Naive thymus-derived CD4-positive, alpha-beta T cell (primary cell): ENCODE measurements at regions not wholly inside any gene's neighbourhood (a gene's known extent, or its start where the extent isn't known, plus 50 kb on each side); places are given as distances from the start of the nearest gene placed in this dataset.

Experiments used
- ATAC-seq: fragments of 150-1000 bp; cut with Tn5 transposase; 2 replicates; pipeline ENCODE4 v1.10.0; 2021; ENCODE audit warnings: mild to moderate bottlenecking, moderate library complexity
- CTCF ChIA-PET: fragments of 350-600 bp; sonication (Branson Sonifier 250); formaldehyde crosslinking; loops from one replicate; lab custom pipeline; 2021; ENCODE audit warnings: antibody characterized with exemption; lab: Charles Lee
- POLR2A ChIA-PET: fragments of 350-600 bp; sonication (Branson Sonifier 250); formaldehyde crosslinking; loops from one replicate; lab custom pipeline; 2021; ENCODE audit warnings: antibody characterized with exemption, inconsistent platforms; lab: Charles Lee
- DNase-seq, 9 donors: peaks; one replicate each; pipeline versions ENCODE4 v3.0.0 to v3.0.0-alpha.2; 2020 to 2022; ENCODE audit warnings: mixed read lengths in 1 of 9
- H3K27ac ChIP-seq: one replicate; pipeline ENCODE4 v1.7.0; 2013; ENCODE audit warnings: mild to moderate bottlenecking, low read depth, low read length, moderate library complexity
- H3K27me3 ChIP-seq, 2 donors: one replicate each; pipeline ENCODE4 v1.7.0; 2013; ENCODE audit warnings: low read length in 2 of 2, mild to moderate bottlenecking in 2 of 2, moderate library complexity in 2 of 2; ENCODE audit not compliant: control insufficient read depth in 2 of 2, insufficient read depth in 2 of 2
- H3K36me3 ChIP-seq, 3 experiments: 1 replicate in 2 of 3; 2 replicates in 1 of 3; pipeline ENCODE4 v1.7.0; 2013; ENCODE audit warnings: low read length in 3 of 3, mild to moderate bottlenecking in 3 of 3, moderate library complexity in 1 of 3; ENCODE audit not compliant: insufficient read depth in 3 of 3, control insufficient read depth in 2 of 3
- H3K4me1 ChIP-seq, 2 donors: one replicate each; pipeline ENCODE4 v1.7.0; 2013; ENCODE audit warnings: low read length in 2 of 2, mild to moderate bottlenecking in 2 of 2, moderate library complexity in 1 of 2; ENCODE audit not compliant: control insufficient read depth in 2 of 2, insufficient read depth in 2 of 2
- H3K4me3 ChIP-seq: 2 replicates; pipeline ENCODE4 v1.7.0; 2013; ENCODE audit warnings: mild to moderate bottlenecking, low read length
- H3K9me3 ChIP-seq, 3 experiments: 1 replicate in 2 of 3; 2 replicates in 1 of 3; pipeline ENCODE4 v1.7.0; 2013; ENCODE audit warnings: low read length in 3 of 3; ENCODE audit not compliant: control insufficient read depth in 2 of 3
- H3K27ac Mint-ChIP-seq, 9 donors: one replicate each; pipeline ENCODE4 v1.8.0; 2020 to 2022; ENCODE audit warnings: mixed read lengths in 9 of 9, mild to moderate bottlenecking in 8 of 9, moderate library complexity in 5 of 9, inconsistent platforms in 2 of 9
- H3K27me3 Mint-ChIP-seq, 5 donors: one replicate each; pipeline ENCODE4 v1.8.0; 2021 to 2022; ENCODE audit warnings: mixed read lengths in 5 of 5, mild to moderate bottlenecking in 1 of 5
- H3K36me3 Mint-ChIP-seq, 5 donors: one replicate each; pipeline ENCODE4 v1.8.0; 2020 to 2022; ENCODE audit warnings: mixed read lengths in 5 of 5, mild to moderate bottlenecking in 3 of 5, inconsistent platforms in 1 of 5
- H3K4me1 Mint-ChIP-seq, 7 donors: one replicate each; pipeline ENCODE4 v1.8.0; 2020 to 2022; ENCODE audit warnings: mixed read lengths in 7 of 7, mild to moderate bottlenecking in 3 of 7, inconsistent platforms in 1 of 7
- H3K4me3 Mint-ChIP-seq, 10 donors: one replicate each; pipeline ENCODE4 v1.8.0; 2020 to 2022; ENCODE audit warnings: mild to moderate bottlenecking in 10 of 10, mixed read lengths in 10 of 10, moderate library complexity in 6 of 10, inconsistent platforms in 2 of 10
- H3K9me3 Mint-ChIP-seq, 11 donors: one replicate each; pipeline ENCODE4 v1.8.0; 2020 to 2022; ENCODE audit warnings: mixed read lengths in 11 of 11, mild to moderate bottlenecking in 4 of 11, inconsistent platforms in 1 of 11, moderate library complexity in 1 of 11
- intact Hi-C, 2 donors: fragments of 100-400 bp; cut with micrococcal nuclease; formaldehyde crosslinking; loops; one replicate each; pipeline ENCODE4 v1.15.1; 2023

DNA sequence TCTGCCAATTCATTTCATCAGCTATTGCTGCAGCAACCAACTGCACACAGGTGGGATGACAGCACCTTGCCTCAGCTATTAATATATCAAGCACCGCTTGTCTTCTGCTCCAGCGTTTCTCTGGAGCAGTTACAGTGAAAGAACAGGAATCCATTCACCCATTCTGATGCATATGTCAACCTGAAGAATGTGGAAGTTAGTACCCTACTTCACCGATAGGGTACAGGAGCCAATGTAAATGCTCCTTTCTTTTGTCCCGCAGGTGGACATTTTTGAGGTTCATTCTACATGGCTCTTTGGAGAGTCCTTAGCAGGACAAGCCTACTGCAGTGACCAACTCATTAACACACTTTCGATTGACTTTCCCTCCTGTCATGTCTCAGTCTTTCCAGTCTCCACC is 104.4 kb upstream of the PRNP start:
- peaks cover 0 to 2% of the 10 kb centered on the region in 2 donors for H3K27me3 ChIP-seq
- Mint-ChIP-seq H3K27me3 (peaks cover 32 to 51% (median 41%) of the 10 kb centered on the region in 5 donors), H3K4me3 (no peak overlapping the region), H3K36me3 (no peaks in the 10 kb centered on the region), H3K9me3 (peaks cover 0 to 2% (median 0%) of the 10 kb centered on the region in 11 donors), H3K27ac (no peak overlapping the region), H3K4me1 (no peaks in the 10 kb centered on the region)
- no peaks in the 10 kb centered on the region for H3K4me1 ChIP-seq
- CTCF ChIA-PET = no interaction called here
- no peaks in the 10 kb centered on the region for H3K9me3 ChIP-seq
- DNase-seq (no peak), ATAC-seq (no peak)
- intact Hi-C loops = no loop called here
- no peak overlapping the region for H3K4me3 ChIP-seq
- POLR2A ChIA-PET = no interaction called here
- no peak overlapping the region for H3K27ac ChIP-seq
- no peaks in the 10 kb centered on the region for H3K36me3 ChIP-seq

DNA sequence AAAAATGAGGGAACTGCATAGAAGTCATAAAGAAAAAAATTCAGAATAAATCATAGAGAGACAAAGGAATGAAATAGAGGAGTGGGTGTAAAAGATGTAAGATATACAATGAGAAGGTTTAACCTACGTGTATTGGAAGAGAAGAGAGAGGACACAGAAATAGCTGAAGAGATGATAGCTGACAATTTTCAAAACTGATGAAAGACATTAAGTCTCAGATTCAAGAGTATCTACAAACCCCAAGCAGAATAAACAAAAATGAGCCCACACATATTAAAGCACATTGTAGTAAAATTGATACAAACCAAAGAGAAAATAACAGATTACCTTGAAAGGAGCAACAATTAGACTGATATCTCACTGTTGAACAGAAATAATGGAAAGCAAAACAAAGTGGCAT is 107.9 kb upstream of the PRNP start:
- H3K9me3 ChIP-seq = no peaks in the 10 kb centered on the region
- peaks cover 47 to 71% (median 58%) of the 10 kb centered on the region in 5 donors for H3K27me3 Mint-ChIP-seq
- H3K4me1 ChIP-seq = no peaks in the 10 kb centered on the region
- H3K36me3 Mint-ChIP-seq = no peaks in the 10 kb centered on the region
- ChIA-PET CTCF (no interaction called here), POLR2A (no interaction called here)
- ATAC-seq = no peak
- no peak overlapping the region for H3K27ac ChIP-seq
- no peak overlapping the region for H3K4me3 Mint-ChIP-seq
- peaks cover 0 to 2% (median 0%) of the 10 kb centered on the region in 7 donors for H3K4me1 Mint-ChIP-seq
- H3K4me3 ChIP-seq = no peak overlapping the region
- no peak for DNase-seq
- no peak overlapping the region for H3K27ac Mint-ChIP-seq
- peaks cover 0 to 2% (median 0%) of the 10 kb centered on the region in 11 donors for H3K9me3 Mint-ChIP-seq
- H3K36me3 ChIP-seq = no peaks in the 10 kb centered on the region
- intact Hi-C loops = no loop called here
- peaks cover 0 to 4% of the 10 kb centered on the region in 2 donors for H3K27me3 ChIP-seq

DNA sequence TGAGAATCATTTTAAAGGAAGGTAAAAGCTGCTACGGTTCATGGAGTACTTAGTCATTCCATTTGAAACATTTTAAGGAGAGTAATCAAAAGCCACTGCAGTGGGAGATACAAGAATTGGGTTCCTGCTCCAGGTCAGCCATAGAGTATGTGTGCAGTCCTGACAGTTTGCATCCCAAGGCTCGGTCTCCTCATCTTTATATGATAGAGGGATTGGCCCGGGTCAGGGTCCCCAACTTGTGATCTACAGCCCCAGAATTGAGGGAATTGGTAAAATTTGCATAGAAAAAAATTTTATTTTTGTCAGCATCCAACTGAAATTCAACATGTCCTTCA is 111.9 kb upstream of the PRNP start:
- DNase-seq (no peak), ATAC-seq (no peak)
- H3K4me1 ChIP-seq = no peaks in the 10 kb centered on the region
- no peak overlapping the region for H3K27ac ChIP-seq
- H3K9me3 ChIP-seq = no peaks in the 10 kb centered on the region
- intact Hi-C loops = no loop called here
- H3K4me3 Mint-ChIP-seq = no peak overlapping the region
- H3K27ac Mint-ChIP-seq = no peak overlapping the region
- no peaks in the 10 kb centered on the region for H3K36me3 Mint-ChIP-seq
- H3K4me3 ChIP-seq = no peak overlapping the region
- CTCF ChIA-PET = no interaction called here
- POLR2A ChIA-PET = no interaction called here
- H3K27me3 Mint-ChIP-seq = peaks cover 31 to 71% (median 49%) of the 10 kb centered on the region in 5 donors
- H3K27me3 ChIP-seq = peaks cover 0 to 4% of the 10 kb centered on the region in 2 donors
- H3K4me1 Mint-ChIP-seq = peaks cover 0 to 2% (median 0%) of the 10 kb centered on the region in 7 donors
- H3K9me3 Mint-ChIP-seq = peaks cover 0 to 2% (median 0%) of the 10 kb centered on the region in 11 donors
- no peaks in the 10 kb centered on the region for H3K36me3 ChIP-seq

DNA sequence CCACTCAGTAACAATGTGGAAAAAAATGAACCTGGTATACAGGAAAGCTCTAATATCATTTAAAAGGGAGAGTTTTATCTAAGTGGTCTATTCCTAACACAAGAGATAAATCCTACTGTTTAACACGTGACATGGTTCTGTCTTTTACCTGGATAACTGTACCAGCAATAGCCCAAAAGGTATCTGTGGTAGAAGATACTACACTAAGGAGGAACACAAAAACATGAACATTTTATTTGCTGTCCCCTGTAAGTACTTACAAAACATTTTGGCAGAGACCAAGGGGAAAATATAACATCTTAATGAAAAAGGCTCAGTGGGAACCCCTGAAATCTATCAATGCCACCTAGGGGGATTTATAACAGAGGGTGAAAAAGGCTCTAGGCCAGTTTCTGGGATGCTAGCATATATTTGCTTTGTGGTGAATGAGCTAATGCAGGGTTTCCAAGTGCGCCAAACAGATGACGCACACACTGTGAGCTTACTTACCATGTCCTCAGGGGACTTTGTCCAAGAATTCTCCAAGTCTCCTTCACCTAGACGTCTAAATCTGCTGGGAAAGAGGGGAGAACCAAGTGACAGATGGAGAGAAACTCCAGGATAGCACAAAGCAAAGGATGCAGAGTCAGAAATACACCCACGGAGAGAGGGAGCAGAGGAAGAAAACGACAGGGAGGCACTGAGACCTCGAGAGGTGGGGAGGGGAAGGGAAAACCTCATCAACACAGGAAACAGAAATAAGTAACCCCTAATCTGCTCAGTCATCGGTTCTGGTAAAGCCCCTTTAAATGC is 112.5 kb upstream of the PRNP start:
- POLR2A ChIA-PET = no interaction called here
- H3K4me3 ChIP-seq = no peak overlapping the region
- Mint-ChIP-seq H3K4me3 (no peak overlapping the region), H3K36me3 (no peaks in the 10 kb centered on the region), H3K27ac (no peak overlapping the region), H3K9me3 (peaks cover 0 to 2% (median 0%) of the 10 kb centered on the region in 11 donors), H3K4me1 (peaks cover 0 to 2% (median 0%) of the 10 kb centered on the region in 7 donors), H3K27me3 (peaks cover 31 to 71% (median 49%) of the 10 kb centered on the region in 5 donors)
- intact Hi-C loops = no loop called here
- H3K4me1 ChIP-seq = no peaks in the 10 kb centered on the region
- H3K36me3 ChIP-seq = no peaks in the 10 kb centered on the region
- DNase-seq (no peak), ATAC-seq (no peak)
- CTCF ChIA-PET = no interaction called here
- H3K27me3 ChIP-seq = peaks cover 0 to 4% of the 10 kb centered on the region in 2 donors
- no peak overlapping the region for H3K27ac ChIP-seq
- H3K9me3 ChIP-seq = no peaks in the 10 kb centered on the region

DNA sequence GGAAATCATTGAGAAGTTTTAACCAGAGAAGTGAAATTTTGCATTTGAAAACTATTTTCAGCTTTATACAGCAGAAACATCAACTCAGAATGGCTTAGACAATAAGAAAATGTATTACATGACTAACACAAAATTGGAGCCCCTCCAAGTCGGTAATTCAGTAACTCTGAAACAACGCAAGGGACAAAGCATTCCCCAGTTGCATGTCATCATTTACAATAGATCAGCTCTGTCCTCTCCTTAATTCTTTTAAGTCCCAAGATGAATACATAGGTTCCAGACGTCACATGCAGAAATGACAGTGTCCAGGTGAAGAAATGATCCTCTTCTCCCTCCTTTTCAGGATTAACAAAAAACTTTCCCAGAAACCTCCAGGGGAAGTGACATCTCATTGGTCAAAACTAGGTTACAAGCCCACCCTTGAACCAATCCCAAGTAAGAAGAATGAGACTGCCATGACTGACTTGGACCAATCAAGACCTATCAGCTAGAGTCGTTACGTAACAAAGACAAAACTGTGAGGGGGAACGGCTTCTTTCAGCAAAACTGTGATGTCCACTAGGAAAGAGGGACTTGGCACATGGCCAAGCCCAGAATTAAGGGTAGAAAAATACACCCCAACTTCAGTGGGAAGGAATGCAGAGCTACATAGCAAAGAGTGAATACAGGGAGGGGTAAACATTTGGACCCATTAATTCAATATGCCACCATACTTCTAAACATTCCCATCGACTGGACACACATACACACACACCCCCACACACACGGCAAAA is 114.3 kb upstream of the PRNP start:
- Histone ChIP-seq H3K36me3 (no peaks in the 10 kb centered on the region), H3K27ac (no peak overlapping the region), H3K4me1 (no peaks in the 10 kb centered on the region), H3K27me3 (peaks cover 0 to 4% of the 10 kb centered on the region in 2 donors), H3K9me3 (no peaks in the 10 kb centered on the region), H3K4me3 (no peak overlapping the region)
- no peak for ATAC-seq
- Mint-ChIP-seq H3K27me3 (peaks cover 16 to 54% (median 37%) of the 10 kb centered on the region in 5 donors), H3K4me1 (peaks cover 0 to 2% (median 0%) of the 10 kb centered on the region in 7 donors), H3K36me3 (no peaks in the 10 kb centered on the region), H3K9me3 (peaks cover 0 to 2% (median 0%) of the 10 kb centered on the region in 11 donors), H3K27ac (no peak overlapping the region), H3K4me3 (no peak overlapping the region)
- POLR2A ChIA-PET = no interaction called here
- no peak for DNase-seq
- CTCF ChIA-PET = no interaction called here
- intact Hi-C loops = no loop called here

DNA sequence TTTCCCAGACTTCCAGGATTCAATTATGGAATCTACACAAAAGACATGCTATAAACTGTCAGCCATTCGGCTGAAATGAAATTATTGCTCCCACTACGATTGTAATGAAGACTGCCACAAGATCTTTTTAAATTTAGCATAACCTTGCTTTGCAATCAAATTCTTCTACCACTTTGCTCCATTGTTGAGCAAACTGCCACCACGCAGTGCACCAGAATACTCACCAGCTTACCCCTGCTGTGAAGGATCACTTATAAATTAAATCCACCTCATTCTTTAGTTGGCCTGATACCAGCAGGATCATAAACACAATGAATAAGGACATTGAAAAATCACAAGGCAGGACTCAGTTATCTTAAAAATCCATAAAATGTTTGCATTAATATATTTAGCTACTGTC is 116.4 kb upstream of the PRNP start:
- peaks cover 10 to 52% (median 22%) of the 10 kb centered on the region in 5 donors for H3K27me3 Mint-ChIP-seq
- POLR2A ChIA-PET = no interaction called here
- H3K4me3 Mint-ChIP-seq = no peak overlapping the region
- Histone ChIP-seq H3K9me3 (no peaks in the 10 kb centered on the region), H3K27ac (no peak overlapping the region), H3K4me1 (no peaks in the 10 kb centered on the region), H3K27me3 (no peaks in the 10 kb centered on the region), H3K36me3 (no peaks in the 10 kb centered on the region), H3K4me3 (no peak overlapping the region)
- no peaks in the 10 kb centered on the region for H3K36me3 Mint-ChIP-seq
- intact Hi-C loops = no loop called here
- CTCF ChIA-PET = no interaction called here
- DNase-seq = no peak
- ATAC-seq = no peak
- peaks cover 0 to 2% (median 0%) of the 10 kb centered on the region in 7 donors for H3K4me1 Mint-ChIP-seq
- H3K9me3 Mint-ChIP-seq = no peaks in the 10 kb centered on the region
- no peak overlapping the region for H3K27ac Mint-ChIP-seq
